GDM1 (cell line): ENCODE measurements at regions not wholly inside any gene's neighbourhood (a gene's known extent, or its start where the extent isn't known, plus 50 kb on each side); places are given as distances from the start of the nearest gene placed in this dataset.
"Not testable (repeated sequence)": the region's sequence is repeated elsewhere in the genome, so short reads cannot be mapped to it uniquely, and the experiment has no call there.

Experiments used
- DNase-seq: peaks from one replicate; lab custom pipeline; 2025; lab: John Stamatoyannopoulos, UW

- DNase-seq: not testable (repeated sequence)
Measured at GRCh38 chr11:115605397-115605796, 101.2 kb upstream of the CADM1 start.

DNA sequence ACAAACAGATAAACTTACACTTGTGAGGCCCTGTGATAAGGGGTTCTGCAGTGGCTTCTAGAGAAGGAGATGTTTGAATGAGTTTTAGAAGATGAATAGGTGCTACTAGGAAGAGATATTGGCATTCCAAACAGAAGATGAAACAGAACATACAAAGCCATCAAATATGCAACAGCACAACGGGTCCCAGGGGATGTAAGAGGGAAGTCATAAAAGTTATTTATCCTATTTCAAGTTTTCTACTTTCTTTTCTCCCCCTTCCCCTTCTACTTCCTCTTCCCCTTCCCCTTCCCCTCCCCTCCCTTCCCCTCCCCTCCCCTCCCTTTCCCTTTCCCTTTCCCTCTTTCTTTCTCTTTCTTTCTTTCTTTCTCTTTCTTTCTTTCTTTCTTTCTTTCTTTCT lies 94.9 kb upstream of the CADM1 start:
- DNase-seq: no peak

DNA sequence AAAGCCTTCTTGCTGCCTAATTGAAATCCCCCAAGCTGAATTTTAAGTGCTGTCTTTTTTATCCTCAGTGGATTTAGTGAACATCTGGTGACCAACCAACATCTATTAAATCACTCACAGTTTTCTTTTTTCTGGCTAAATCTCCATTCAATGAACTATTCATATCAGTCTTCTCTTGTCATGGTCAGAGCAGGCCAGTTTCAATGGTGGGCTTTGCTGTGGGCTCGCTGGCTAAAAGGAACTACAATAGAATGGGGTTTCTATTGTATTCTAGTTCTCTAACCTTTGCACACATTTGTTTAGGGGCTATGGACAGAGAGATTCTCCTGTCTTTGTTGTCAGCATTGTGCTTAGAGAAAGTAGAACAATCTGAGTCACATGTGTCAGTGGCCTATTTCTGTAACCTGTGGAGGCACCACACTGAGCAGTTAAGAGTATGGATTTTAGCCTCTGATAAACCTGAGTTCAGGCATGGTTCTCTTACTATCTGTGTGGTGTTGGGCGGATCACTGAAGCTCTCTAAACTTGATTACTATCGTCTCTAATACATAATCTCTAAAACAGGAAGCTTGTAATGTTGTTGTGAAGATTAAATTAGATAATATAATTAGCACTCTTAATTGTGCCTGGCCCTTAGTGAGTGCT lies 94.2 kb upstream of the CADM1 start:
- no peak for DNase-seq

DNA sequence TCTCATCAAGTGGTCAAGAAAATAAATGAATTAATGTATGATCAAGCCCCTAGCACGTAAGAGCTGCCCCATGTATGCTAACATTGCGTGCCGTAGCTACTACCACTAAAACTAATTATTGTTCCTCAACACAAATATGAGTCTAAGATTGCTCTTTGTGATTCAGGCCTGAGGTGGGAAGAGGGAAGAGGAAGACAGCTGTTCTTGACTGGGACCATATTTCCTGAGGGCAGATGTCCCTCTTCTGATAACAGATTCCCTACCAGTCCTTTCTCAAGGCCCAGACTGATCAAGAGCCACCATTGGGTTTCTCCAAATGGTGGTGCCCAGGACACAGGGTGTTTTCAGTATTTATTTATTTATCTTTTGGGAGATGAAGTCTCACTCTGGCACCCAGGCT lies 87.2 kb upstream of the CADM1 start:
- DNase-seq: no peak

- DNase-seq: no peak
Measured at GRCh38 chr11:115590254-115590653, 86.0 kb upstream of the CADM1 start.

DNA sequence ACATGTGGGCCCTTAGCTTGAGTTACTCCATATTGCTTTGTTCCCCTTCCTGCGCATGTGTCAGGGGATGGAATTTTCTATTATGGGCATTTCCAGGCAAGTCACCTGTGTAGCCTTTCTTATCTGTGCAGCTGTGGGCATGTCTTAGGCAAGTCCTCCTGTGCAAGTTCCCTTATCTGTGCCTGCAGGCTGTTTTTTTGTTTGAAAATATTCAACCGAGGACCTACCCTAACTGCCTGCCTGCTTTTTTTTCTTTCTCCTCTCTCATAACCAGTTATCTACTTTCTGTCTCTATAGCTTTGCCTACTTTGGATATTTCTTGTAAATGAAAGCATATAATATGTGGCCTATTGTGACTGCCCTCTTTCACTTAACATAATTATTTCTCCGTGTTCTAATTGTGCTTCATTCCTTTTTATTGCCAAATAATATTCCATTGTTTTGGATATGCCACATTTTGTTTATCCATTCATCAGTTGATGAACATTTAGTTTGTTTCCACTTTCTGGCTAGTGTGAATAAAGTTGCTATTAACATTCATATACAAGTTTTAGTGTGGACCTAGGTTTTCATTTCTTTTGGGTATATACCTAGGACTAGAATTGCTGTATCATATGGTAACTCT lies 83.6 kb upstream of the CADM1 start:
- DNase-seq: no peak

DNA sequence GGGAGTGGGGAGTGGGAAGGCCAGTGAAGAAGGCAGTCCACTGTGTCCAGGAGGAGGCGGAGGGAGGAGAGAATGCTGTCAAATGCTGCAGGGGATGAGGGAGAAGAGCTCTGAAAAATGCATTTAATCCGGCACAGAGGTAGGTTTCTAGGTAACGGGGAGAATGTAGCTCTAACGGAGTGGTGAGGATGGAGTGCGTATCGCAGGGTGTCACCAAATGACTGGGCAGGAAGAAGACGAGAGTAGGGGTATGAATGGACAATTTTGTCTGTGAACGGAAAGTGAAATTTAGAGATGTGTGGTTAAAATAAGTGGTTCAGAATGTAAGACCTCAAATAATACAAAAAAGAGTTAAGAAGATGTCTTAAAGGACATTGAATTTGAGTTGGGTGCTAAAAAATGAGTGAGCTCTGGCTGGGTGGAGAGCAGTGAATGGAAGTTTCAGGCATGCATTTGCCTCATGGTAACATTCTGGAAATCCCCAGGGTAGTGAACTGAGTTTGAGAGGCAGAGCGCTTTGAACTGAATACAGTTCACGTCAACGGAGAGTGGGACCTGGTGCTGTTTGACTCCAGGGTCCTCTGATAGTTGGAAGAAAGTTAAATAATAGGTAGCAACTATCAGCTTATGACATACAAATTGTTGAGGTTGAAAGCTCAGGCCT lies 81.3 kb upstream of the CADM1 start:
- no peak for DNase-seq

DNA sequence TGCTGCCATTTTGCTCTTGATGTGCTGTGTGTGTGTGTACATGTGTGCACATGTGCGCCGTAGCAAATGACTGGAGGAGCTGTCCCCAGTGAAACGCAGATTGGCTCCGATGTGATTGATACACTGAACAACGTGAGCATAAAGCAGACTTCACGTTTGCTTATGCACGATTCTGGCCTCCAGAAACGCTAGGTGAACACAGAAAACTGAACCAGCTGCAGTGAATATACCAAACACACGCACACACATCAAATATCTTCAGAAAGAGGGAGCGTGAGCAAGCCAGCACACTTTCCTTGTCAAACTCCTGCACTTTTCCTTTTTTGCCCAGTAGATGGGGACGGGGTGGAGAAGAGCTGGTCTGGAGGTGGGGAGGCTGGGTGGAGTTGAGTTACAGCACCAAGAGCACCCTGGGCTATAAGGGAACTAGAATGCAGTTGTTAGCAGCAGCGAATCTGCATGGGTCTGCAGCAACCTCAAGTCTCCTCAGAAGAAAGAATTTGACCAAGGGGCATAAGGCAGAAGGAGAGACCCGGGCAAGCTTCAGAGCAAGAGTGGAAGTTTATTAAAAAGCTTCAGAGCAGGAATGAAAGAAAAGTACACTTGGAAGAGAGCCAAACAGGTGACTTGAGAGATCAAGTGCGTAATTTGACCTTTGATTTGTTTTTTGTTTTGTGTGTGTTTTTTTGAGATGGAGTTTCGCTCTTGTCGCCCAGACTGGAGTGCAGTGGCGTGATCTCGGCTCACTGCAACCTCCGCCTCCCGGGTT lies 77.8 kb upstream of the CADM1 start:
- DNase-seq: no peak

DNA sequence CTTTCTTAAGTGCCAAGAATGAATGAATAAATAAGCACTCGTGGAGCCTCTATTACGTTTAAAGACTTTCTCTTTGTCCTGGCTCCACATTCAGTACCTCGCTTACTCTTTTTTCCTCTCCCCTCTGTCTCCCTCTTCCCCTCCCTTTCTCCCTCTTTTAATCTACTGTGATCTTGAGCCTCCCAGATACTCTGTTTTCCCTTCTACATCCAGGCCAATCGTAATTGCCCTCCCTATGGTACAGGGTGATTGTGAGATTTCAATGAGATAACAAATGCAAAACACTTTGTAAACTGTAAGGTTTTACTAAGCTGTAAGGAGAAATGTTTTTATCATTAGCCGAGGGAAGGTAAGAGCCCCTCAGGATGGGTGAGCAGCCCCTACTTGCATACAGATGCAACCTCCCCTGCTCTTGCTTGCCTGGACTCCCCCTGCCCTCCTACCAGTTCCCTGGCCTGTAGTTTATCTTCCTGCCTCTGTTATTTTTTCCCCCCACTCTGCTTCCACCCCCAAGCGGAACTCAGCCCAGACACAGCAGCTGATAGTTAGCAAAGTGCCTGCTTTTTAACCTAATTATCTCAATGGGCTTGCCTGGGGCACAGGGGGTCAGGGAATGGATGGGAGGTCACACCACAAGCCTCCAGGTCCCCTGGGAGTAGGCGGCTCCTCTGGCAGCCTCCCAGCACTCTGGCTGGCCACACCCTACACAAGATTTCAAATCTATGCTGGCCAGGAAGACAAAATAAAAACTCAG lies 76.9 kb upstream of the CADM1 start:
- no peak for DNase-seq

DNA sequence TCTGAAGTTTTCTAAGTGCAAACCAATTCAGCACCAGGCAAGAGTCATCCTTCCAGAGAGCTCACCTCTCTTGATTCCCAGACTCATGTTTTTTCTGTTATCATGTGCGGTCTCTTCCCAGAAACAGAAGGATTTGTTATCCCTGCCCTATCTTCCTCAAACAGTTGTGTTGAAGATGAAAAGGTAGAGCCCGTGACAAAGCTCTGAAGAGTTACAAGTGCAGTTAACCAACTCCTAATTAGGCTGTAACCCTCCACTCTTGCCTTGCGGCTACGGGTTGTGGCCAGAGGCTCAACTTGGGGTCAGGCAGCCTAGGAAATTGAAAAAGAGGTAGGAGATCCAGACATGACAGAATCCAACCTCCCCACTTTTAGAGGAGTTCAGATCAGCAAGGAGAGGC lies 76.2 kb upstream of the CADM1 start:
- DNase-seq: no peak

GRCh38 chr11:115579181-115579825 lies 75.1 kb upstream of the CADM1 start:
- DNase-seq: no peak

GRCh38 chr11:115578275-115578674 lies 74.1 kb upstream of the CADM1 start:
- no peak for DNase-seq

DNA sequence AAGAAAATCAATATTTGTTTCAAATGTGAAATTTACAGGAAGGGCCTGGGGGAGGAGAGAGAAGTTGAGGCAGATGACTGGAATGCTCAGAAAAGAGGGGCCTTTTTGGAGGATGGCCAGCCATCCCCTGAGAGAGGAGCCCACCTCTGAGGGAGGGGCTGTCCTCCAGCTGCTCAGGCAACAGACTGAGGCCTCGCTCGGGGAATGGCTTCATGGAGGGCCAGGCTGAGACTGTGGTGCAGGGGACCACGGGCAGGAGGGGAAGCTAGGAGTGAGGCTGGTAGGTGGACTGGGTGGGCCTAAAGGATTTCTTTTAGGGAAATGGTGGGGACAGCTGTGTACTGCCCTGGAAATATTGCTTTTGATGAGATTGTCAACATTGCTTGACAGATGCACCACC lies 73.5 kb upstream of the CADM1 start:
- DNase-seq: no peak

- no peak for DNase-seq
Measured at GRCh38 chr11:115576606-115577380, 72.6 kb upstream of the CADM1 start.

GRCh38 chr11:115572551-115572950 lies 68.3 kb upstream of the CADM1 start:
- no peak for DNase-seq

GRCh38 chr11:115566180-115566764 lies 62.1 kb upstream of the CADM1 start:
- no peak for DNase-seq

DNA sequence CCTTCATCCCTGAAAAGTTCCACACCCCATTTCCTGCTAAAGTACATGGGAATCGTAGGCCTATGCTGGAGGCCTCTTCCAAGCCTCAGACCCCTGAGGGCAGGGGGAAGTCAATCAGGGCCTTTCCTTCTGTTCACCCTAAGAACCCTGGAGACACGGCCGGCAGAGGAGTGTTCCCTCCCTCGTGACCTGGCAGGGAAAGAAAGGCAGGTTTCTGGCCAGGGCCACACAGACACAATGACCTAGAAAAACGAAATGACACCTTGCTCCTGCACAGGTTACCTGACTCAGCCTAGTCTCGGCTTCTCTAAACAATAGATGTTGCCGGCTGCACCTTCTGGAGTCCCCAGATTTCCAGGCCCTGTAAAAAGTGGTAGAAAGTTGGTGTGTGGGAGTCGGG lies 60.6 kb upstream of the CADM1 start:
- no peak for DNase-seq

DNA sequence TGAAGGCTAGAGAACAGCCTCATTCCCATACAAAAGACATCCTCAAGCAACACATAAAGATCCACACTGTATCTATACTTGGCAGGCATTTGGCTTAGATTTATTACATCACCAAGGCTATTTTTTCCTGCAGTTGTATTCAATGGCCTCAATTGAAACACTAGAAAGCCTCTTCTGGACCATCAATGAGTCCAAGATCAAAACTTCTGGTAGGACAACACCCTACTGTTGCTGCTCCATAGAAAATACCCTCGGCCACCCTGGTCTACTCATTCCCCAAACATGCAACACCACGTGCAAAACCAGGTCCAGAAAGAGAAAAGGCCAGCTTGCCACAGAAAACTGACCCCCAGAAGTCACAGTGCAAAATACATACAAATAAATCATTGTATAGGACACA lies 56.9 kb upstream of the CADM1 start:
- no peak for DNase-seq

- no peak for DNase-seq
Measured at GRCh38 chr11:115558635-115559034, 54.4 kb upstream of the CADM1 start.

- DNase-seq: no peak
Measured at GRCh38 chr11:115557681-115558080, 53.5 kb upstream of the CADM1 start.
